ENCODE measurements at regions not wholly inside any gene's neighbourhood (a gene's known extent, or its start where the extent isn't known, plus 50 kb on each side); places are given as distances from the start of the nearest gene placed in this dataset.

- Histone ChIP-seq H3K4me3 (replicated peaks in 1 of 4; ENCODE audit: control extremely low read depth in 1 of 4, insufficient read depth in 1 of 4, low read depth in 3 of 4, low read length in 4 of 4) (no peak overlapping the region), H3K4me1 (ENCODE audit: control insufficient read depth, extremely low read depth, insufficient read depth, low read length) (no peaks in the 10 kb centered on the region), H3K27ac (ENCODE audit: insufficient read depth, low read length) (no peak overlapping the region), H3K9ac (ENCODE audit: insufficient read depth, low read length) (no peak overlapping the region), H3K79me2 (ENCODE audit: control insufficient read depth, insufficient read depth, low read length) (no peaks in the 10 kb centered on the region), H3K36me3 (ENCODE audit: control insufficient read depth, insufficient read depth, low read length) (no peaks in the 10 kb centered on the region), H4K20me1 (ENCODE audit: control insufficient read depth, extremely low read depth, insufficient read depth, low read length) (no peaks in the 10 kb centered on the region), H2AFZ (ENCODE audit: low read length) (no peak overlapping the region), H3K9me3 (ENCODE audit: control insufficient read depth, insufficient read depth, low read depth, low read length) (no peaks in the 10 kb centered on the region), H3K4me2 (ENCODE audit: extremely low read depth, insufficient read depth, low read length) (no peak overlapping the region), H3K27me3 (ENCODE audit: control insufficient read depth, insufficient read depth, low read length) (no peaks in the 10 kb centered on the region)
- DNase-seq (ENCODE audit: low read depth in 2 of 2) = peak; percentile 32 to 59
- TF ChIP-seq EZH2 (IDR thresholded peaks at IDR 0.05; ENCODE audit: low read length, missing control alignments) (no peak), CTCF (conservative IDR thresholded peaks at IDR 0.05 in 1 of 2, IDR thresholded peaks at IDR 0.05 in 1 of 2; ENCODE audit: low read depth in 1 of 2, low read length in 2 of 2) (no peak)
Observed at GRCh38 chr18:30094556-30094955, 948.0 kb downstream of the DSC3 start.

- Histone ChIP-seq H3K36me3 (ENCODE audit: control insufficient read depth, insufficient read depth, low read length) (no peaks in the 10 kb centered on the region), H3K9me3 (ENCODE audit: control insufficient read depth, insufficient read depth, low read depth, low read length) (no peaks in the 10 kb centered on the region), H2AFZ (ENCODE audit: low read length) (no peak overlapping the region), H3K4me2 (ENCODE audit: extremely low read depth, insufficient read depth, low read length) (no peak overlapping the region), H3K27ac (ENCODE audit: insufficient read depth, low read length) (no peak overlapping the region), H3K79me2 (ENCODE audit: control insufficient read depth, insufficient read depth, low read length) (no peaks in the 10 kb centered on the region), H3K4me3 (replicated peaks in 1 of 4; ENCODE audit: control extremely low read depth in 1 of 4, insufficient read depth in 1 of 4, low read depth in 3 of 4, low read length in 4 of 4) (no peak overlapping the region), H4K20me1 (ENCODE audit: control insufficient read depth, extremely low read depth, insufficient read depth, low read length) (no peaks in the 10 kb centered on the region), H3K9ac (ENCODE audit: insufficient read depth, low read length) (no peak overlapping the region), H3K4me1 (ENCODE audit: control insufficient read depth, extremely low read depth, insufficient read depth, low read length) (no peaks in the 10 kb centered on the region), H3K27me3 (ENCODE audit: control insufficient read depth, insufficient read depth, low read length) (no peaks in the 10 kb centered on the region)
- no peak for TF ChIP-seq CTCF (conservative IDR thresholded peaks at IDR 0.05 in 1 of 2, IDR thresholded peaks at IDR 0.05 in 1 of 2; ENCODE audit: low read depth in 1 of 2, low read length in 2 of 2)
- no peak for TF ChIP-seq EZH2 (IDR thresholded peaks at IDR 0.05; ENCODE audit: low read length, missing control alignments)
- DNase-seq (ENCODE audit: low read depth in 2 of 2) = peak in 1 of 2 donors; percentile 31
Observed at GRCh38 chr18:30093376-30093775, 949.2 kb downstream of the DSC3 start.

DNA sequence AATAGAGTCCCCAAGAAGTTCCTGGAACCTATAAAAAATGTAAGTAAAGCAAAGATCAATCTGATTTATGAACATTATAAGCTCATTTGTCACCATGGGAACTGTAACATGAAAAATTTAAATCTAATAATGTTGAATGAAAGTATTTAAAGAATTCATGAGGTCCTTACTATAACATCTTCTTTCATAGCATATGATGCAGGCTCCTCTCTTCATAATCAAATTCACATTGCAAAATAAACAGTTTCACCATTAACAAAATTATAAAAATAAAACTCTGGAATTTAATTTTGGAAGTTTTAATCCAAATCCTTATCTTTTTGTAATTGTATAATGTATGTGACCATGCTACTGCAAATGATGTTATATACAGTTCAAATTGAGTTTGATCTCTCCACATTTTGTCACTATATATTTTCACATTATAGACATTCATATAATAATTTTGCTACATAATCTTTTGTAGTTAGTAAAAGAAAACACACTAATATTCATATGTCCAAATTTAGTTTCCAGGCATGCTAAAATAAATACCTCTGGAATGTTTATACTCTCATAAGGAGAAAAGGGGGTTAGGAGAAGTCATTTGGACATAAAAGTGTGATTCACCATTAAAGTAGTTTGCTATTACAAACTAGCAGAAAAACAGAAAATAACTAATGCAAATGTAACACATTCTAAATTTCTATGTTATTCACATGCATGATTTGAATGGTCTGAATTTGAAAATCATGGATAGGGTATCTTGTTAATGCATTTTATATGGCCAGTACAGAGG lies 954.1 kb downstream of the DSC3 start:
- TF ChIP-seq EZH2 (IDR thresholded peaks at IDR 0.05; ENCODE audit: low read length, missing control alignments) (no peak), CTCF (conservative IDR thresholded peaks at IDR 0.05 in 1 of 2, IDR thresholded peaks at IDR 0.05 in 1 of 2; ENCODE audit: low read depth in 1 of 2, low read length in 2 of 2) (no peak)
- peak in 1 of 2 donors; percentile 51 for DNase-seq (ENCODE audit: low read depth in 2 of 2)
- H3K9ac ChIP-seq (ENCODE audit: insufficient read depth, low read length) = no peak overlapping the region
- H3K4me1 ChIP-seq (ENCODE audit: control insufficient read depth, extremely low read depth, insufficient read depth, low read length) = no peaks in the 10 kb centered on the region
- no peak overlapping the region for H3K4me3 ChIP-seq (replicated peaks in 1 of 4; ENCODE audit: control extremely low read depth in 1 of 4, insufficient read depth in 1 of 4, low read depth in 3 of 4, low read length in 4 of 4)
- no peak overlapping the region for H3K27ac ChIP-seq (ENCODE audit: insufficient read depth, low read length)
- H4K20me1 ChIP-seq (ENCODE audit: control insufficient read depth, extremely low read depth, insufficient read depth, low read length) = no peaks in the 10 kb centered on the region
- no peak overlapping the region for H3K4me2 ChIP-seq (ENCODE audit: extremely low read depth, insufficient read depth, low read length)
- H3K36me3 ChIP-seq (ENCODE audit: control insufficient read depth, insufficient read depth, low read length) = no peaks in the 10 kb centered on the region
- H3K9me3 ChIP-seq (ENCODE audit: control insufficient read depth, insufficient read depth, low read depth, low read length) = no peaks in the 10 kb centered on the region
- H3K27me3 ChIP-seq (ENCODE audit: control insufficient read depth, insufficient read depth, low read length) = no peaks in the 10 kb centered on the region
- no peaks in the 10 kb centered on the region for H3K79me2 ChIP-seq (ENCODE audit: control insufficient read depth, insufficient read depth, low read length)
- no peak overlapping the region for H2AFZ ChIP-seq (ENCODE audit: low read length)

Measured in fibroblast of lung (primary cell).